Mesothelial cell of epicardium (in vitro differentiated cells): ENCODE measurements at regions not wholly inside any gene's neighbourhood (a gene's known extent, or its start where the extent isn't known, plus 50 kb on each side); places are given as distances from the start of the nearest gene placed in this dataset.

Experiments used
- DNase-seq, 2 experiments: peaks; one replicate each; pipeline ENCODE4 v3.0.0; 2021; ENCODE audit warnings: low spot score in 2 of 2; ENCODE audit not compliant: unreplicated experiment in 2 of 2
- H3K27ac Mint-ChIP-seq: 2 replicates; pipeline ENCODE4 v1.8.0; 2021; ENCODE audit warnings: mixed read lengths
- H3K27me3 Mint-ChIP-seq: 2 replicates; pipeline ENCODE4 v1.8.0; 2021; ENCODE audit warnings: low read depth, mixed read lengths
- H3K36me3 Mint-ChIP-seq: 2 replicates; pipeline ENCODE4 v1.8.0; 2021; ENCODE audit warnings: mixed read lengths
- H3K4me1 Mint-ChIP-seq: 2 replicates; pipeline ENCODE4 v1.8.0; 2021; ENCODE audit warnings: mixed read lengths
- H3K4me3 Mint-ChIP-seq: 2 replicates; pipeline ENCODE4 v1.8.0; 2021; ENCODE audit warnings: mild to moderate bottlenecking, moderate library complexity, mixed read lengths
- H3K9me3 Mint-ChIP-seq: 2 replicates; pipeline ENCODE4 v1.8.0; 2021; ENCODE audit warnings: mixed read lengths
- TF ChIP-seq, protein P1 (sequence below): fragments of 200-600 bp; sonication (generic); IDR thresholded peaks from one replicate; pipeline ENCODE4 v1.5.0; 2021; ENCODE audit warnings: antibody characterized with exemption; ENCODE audit not compliant: unreplicated experiment

DNA sequence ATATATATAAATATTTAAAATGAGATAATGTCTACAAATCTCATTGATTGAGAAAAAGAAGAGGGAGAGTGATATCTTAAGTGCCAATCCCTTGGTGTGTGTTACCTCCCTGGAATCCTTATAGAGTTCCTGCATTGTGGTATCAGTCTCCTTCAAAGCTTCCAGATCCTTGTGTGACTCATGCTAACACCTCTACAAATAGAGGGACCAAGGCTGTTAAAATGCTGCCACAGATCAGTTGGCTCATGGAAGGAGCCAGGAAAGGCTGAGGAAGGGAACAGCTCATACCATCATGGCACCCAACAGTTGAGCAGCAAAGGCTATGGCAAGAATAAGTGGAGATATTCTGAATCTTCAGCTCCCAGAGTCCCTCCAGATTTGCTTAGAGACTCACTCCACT is 163.6 kb upstream of the ISX start:
- H3K4me1 Mint-ChIP-seq = no peaks in the 10 kb centered on the region
- no peak for DNase-seq
- H3K36me3 Mint-ChIP-seq = no peaks in the 10 kb centered on the region
- H3K4me3 Mint-ChIP-seq = no peak overlapping the region
- TF ChIP-seq, protein P1, sequence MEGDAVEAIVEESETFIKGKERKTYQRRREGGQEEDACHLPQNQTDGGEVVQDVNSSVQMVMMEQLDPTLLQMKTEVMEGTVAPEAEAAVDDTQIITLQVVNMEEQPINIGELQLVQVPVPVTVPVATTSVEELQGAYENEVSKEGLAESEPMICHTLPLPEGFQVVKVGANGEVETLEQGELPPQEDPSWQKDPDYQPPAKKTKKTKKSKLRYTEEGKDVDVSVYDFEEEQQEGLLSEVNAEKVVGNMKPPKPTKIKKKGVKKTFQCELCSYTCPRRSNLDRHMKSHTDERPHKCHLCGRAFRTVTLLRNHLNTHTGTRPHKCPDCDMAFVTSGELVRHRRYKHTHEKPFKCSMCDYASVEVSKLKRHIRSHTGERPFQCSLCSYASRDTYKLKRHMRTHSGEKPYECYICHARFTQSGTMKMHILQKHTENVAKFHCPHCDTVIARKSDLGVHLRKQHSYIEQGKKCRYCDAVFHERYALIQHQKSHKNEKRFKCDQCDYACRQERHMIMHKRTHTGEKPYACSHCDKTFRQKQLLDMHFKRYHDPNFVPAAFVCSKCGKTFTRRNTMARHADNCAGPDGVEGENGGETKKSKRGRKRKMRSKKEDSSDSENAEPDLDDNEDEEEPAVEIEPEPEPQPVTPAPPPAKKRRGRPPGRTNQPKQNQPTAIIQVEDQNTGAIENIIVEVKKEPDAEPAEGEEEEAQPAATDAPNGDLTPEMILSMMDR = no peak
- no peaks in the 10 kb centered on the region for H3K9me3 Mint-ChIP-seq
- H3K27ac Mint-ChIP-seq = no peak overlapping the region
- H3K27me3 Mint-ChIP-seq = no peaks in the 10 kb centered on the region

DNA sequence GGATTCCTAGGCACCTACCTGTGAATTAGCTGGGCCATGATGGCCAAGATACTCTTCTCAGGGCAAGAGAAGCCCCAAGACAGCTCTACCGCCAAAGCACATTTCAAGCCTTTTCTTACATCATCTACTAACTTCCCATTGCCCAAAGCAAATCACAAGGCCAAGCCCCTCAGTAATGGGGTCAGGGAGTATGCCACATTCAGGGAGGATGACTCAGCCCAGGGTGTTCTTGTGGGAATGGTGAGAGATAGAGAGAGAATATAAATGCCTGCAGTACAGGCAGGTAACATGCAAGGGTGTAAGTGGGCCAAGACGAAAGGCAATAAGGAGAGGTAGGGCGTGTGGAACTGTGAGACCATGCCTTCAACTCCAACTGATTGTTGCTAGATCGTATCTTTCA is 162.5 kb upstream of the ISX start:
- H3K27me3 Mint-ChIP-seq = no peaks in the 10 kb centered on the region
- H3K4me3 Mint-ChIP-seq = no peak overlapping the region
- H3K27ac Mint-ChIP-seq = no peak overlapping the region
- TF ChIP-seq, protein P1 = no peak
- no peaks in the 10 kb centered on the region for H3K4me1 Mint-ChIP-seq
- no peak for DNase-seq
- H3K36me3 Mint-ChIP-seq = no peaks in the 10 kb centered on the region
- no peaks in the 10 kb centered on the region for H3K9me3 Mint-ChIP-seq

DNA sequence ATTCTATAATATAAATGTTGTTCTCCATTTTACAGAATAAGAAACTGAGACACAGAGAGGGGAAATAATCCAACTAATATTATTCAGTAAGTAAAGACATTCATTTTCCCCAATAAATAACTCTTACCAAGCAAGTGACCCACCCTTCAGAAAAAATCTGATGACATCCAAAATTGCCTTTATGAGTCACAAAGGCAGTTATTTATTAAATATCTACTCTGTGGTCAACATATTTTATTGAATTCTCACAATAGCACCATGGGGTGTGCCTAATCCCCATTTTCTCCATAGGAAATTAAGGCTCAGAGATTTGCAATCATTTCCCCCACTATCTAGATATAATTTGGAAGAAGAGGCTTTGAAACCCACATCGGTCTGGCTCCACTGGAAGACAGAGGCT is 161.5 kb upstream of the ISX start:
- no peak for DNase-seq
- Mint-ChIP-seq H3K4me1 (no peaks in the 10 kb centered on the region), H3K27ac (no peak overlapping the region), H3K9me3 (no peaks in the 10 kb centered on the region), H3K36me3 (no peaks in the 10 kb centered on the region), H3K27me3 (no peaks in the 10 kb centered on the region), H3K4me3 (no peak overlapping the region)
- TF ChIP-seq, protein P1 = no peak

DNA sequence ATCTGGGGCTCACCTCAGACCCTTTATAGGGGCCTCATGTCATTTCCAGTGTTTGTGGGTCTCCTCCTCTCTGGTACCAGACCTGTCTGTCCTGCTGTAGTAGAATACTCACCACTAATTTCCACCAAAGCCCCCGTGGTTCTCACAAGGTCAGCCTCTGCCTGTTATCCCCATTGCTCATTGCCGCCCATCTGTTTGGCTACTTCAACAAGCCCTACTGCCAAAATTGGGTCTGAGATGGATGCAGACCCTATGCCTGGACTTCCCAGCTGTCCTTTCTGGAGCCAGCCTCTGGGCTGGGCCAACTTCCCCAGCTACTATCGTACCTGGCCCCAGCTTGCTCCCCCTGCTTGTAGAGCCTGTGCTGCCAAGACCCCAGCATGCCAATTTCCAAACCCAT is 152.1 kb upstream of the ISX start:
- TF ChIP-seq, protein P1 = no peak
- H3K36me3 Mint-ChIP-seq = no peaks in the 10 kb centered on the region
- H3K4me1 Mint-ChIP-seq = peaks cover 15% of the 10 kb centered on the region
- peaks cover 3% of the 10 kb centered on the region for H3K9me3 Mint-ChIP-seq
- H3K27me3 Mint-ChIP-seq = no peaks in the 10 kb centered on the region
- H3K4me3 Mint-ChIP-seq = no peak overlapping the region
- DNase-seq = no peak
- peak overlapping the region; percentile 45 for H3K27ac Mint-ChIP-seq

DNA sequence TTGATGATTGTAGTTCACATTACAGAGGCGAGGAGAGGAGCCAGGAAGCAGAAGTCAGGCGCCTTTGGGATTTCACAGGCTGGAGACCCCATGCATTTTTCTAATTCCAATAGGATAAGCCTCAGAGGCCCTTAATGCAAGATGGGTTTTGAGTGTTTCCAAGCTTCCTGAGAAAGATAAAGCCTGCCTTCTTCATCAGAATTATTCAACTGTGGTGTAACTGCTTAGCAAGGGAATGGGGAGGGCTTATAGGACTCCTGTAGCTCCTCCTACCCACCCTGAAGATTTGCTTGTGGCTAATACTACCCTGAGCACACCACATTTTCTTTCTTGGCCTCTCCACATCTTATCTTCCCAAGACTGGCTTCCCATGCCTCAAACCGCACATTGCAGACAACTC is 151.1 kb upstream of the ISX start:
- DNase-seq = no peak
- Mint-ChIP-seq H3K27ac (peak overlapping the region; percentile 76), H3K9me3 (peaks cover 3% of the 10 kb centered on the region), H3K4me3 (no peak overlapping the region), H3K27me3 (no peaks in the 10 kb centered on the region), H3K4me1 (peaks cover 18% of the 10 kb centered on the region), H3K36me3 (no peaks in the 10 kb centered on the region)
- TF ChIP-seq, protein P1 = no peak

DNA sequence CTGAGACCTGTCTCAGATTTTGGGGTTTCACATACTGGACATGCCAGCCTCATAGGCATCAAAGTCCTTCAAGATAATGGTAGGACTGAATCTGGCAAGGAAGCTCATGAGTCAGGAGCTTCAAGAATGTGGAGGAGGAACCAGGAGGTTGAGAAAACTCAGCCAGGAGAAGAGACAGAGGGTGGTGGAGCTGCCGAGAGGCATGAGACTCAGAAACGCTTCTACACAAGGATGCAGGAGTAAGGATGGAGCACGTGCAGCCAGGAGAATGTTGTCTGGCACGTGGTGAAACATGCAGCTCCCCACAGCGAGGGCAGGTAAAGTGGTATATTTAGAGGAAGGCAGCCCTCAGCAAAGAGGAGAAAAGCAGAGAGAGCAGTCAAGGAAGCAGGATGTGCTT is 148.7 kb upstream of the ISX start:
- no peak for DNase-seq
- no peak overlapping the region for H3K4me3 Mint-ChIP-seq
- no peaks in the 10 kb centered on the region for H3K27me3 Mint-ChIP-seq
- H3K4me1 Mint-ChIP-seq = peaks cover 18% of the 10 kb centered on the region
- H3K27ac Mint-ChIP-seq = no peak overlapping the region
- peaks cover 3% of the 10 kb centered on the region for H3K9me3 Mint-ChIP-seq
- no peaks in the 10 kb centered on the region for H3K36me3 Mint-ChIP-seq
- TF ChIP-seq, protein P1 = no peak
